PC-3 (cell line): ENCODE measurements at regions not wholly inside any gene's neighbourhood (a gene's known extent, or its start where the extent isn't known, plus 50 kb on each side); places are given as distances from the start of the nearest gene placed in this dataset.
A peak's percentile ranks its signal among the peaks of the same experiment; 100 is the strongest.

ENCODE experiments used
- ATAC-seq: fragments of 200-7000 bp; cut with Tn5 transposase; 2 replicates; pipeline ENCODE4 v1.9.1; 2020; ENCODE audit warnings: mild to moderate bottlenecking, moderate library complexity
- BruUV-seq: library from RNA; stranded (reverse); fragments of 400-500 nt; replicated peaks from 2 replicates; lab custom pipeline; 2021; lab: Mats Ljungman, UMichigan
- CTCF ChIA-PET: fragments of 300-600 bp; sonication (Branson Sonifier 250); formaldehyde crosslinking; loops from one replicate; lab custom pipeline; 2022; ENCODE audit warnings: antibody characterized with exemption; lab: Charles Lee
- POLR2A ChIA-PET: fragments of 300-600 bp; sonication (Branson Sonifier 250); formaldehyde crosslinking; loops from one replicate; lab custom pipeline; 2022; ENCODE audit warnings: antibody characterized with exemption; ENCODE audit not compliant: unreplicated experiment; lab: Charles Lee
- DNase-seq: peaks from one replicate; pipeline ENCODE4 v3.0.0-alpha.2; 2015
- H2AFZ ChIP-seq: fragments of 300-600 bp; sonication (generic); 2 replicates; pipeline ENCODE4 v1.6.0; 2016; ENCODE audit warnings: antibody characterized with exemption, low read length
- H3F3A ChIP-seq: fragments of 300-600 bp; sonication (generic); one replicate; pipeline ENCODE4 v1.6.0; 2017; ENCODE audit warnings: antibody characterized with exemption, low read length, control low read depth, mild to moderate bottlenecking; ENCODE audit not compliant: unreplicated experiment
- H3K27ac ChIP-seq: fragments of 300-600 bp; sonication (generic); 2 replicates; pipeline ENCODE4 v1.5.1; 2016; ENCODE audit warnings: mild to moderate bottlenecking, low read length
- H3K27me3 ChIP-seq: fragments of 300-600 bp; sonication (generic); 2 replicates; pipeline ENCODE4 v1.6.1; 2016; ENCODE audit warnings: low read length, mixed read lengths
- H3K36me3 ChIP-seq: fragments of 300-600 bp; sonication (generic); 2 replicates; pipeline ENCODE4 v1.6.1; 2016; ENCODE audit warnings: low read depth, mixed run types, low read length, mixed read lengths
- H3K4me1 ChIP-seq: fragments of 300-600 bp; sonication (generic); 2 replicates; pipeline ENCODE4 v1.5.1; 2016; ENCODE audit warnings: low read length; ENCODE audit not compliant: insufficient read depth
- H3K4me2 ChIP-seq: fragments of 300-600 bp; sonication (generic); 2 replicates; pipeline ENCODE4 v1.6.0; 2016; ENCODE audit warnings: low read length
- H3K4me3 ChIP-seq: fragments of 300-600 bp; sonication (generic); 2 replicates; pipeline ENCODE4 v1.5.1; 2016; ENCODE audit warnings: mild to moderate bottlenecking, low read length, mixed read lengths
- H3K79me2 ChIP-seq: fragments of 300-600 bp; sonication (generic); 2 replicates; pipeline ENCODE4 v1.6.1; 2017; ENCODE audit warnings: low read length, mixed read lengths
- H3K9ac ChIP-seq: fragments of 300-600 bp; sonication (generic); 2 replicates; pipeline ENCODE4 v1.6.0; 2016; ENCODE audit warnings: mild to moderate bottlenecking, low read length
- H3K9me2 ChIP-seq: fragments of 300-600 bp; sonication (generic); replicated peaks from 2 replicates; pipeline ENCODE4 v1.6.1; 2016; ENCODE audit warnings: mixed run types, low read length, mixed read lengths
- H3K9me3 ChIP-seq: fragments of 300-600 bp; sonication (generic); 2 replicates; pipeline ENCODE4 v1.6.1; 2016; ENCODE audit warnings: low read length, mixed read lengths
- H4K20me1 ChIP-seq: fragments of 300-600 bp; sonication (generic); 2 replicates; pipeline ENCODE4 v1.6.1; 2016; ENCODE audit warnings: low read length, mixed read lengths
- EZH2 ChIP-seq: fragments of 300-600 bp; sonication (generic); IDR thresholded peaks from one replicate; pipeline ENCODE4 v1.6.1; 2017; ENCODE audit warnings: antibody characterized with exemption, mild to moderate bottlenecking, low read length; ENCODE audit not compliant: unreplicated experiment
- EZH2phosphoT487 ChIP-seq: fragments of 300-600 bp; sonication (generic); IDR thresholded peaks from 2 replicates; pipeline ENCODE4 v1.6.1; 2018; ENCODE audit warnings: mild to moderate bottlenecking, antibody characterized with exemption, low read length, borderline replicate concordance
- intact Hi-C: fragments of 100-400 bp; cut with micrococcal nuclease; formaldehyde crosslinking; loops from 2 replicates; pipeline ENCODE4 v1.9.0; 2023
- TF ChIP-seq, protein P1 (sequence below): fragments of 300-600 bp; sonication (generic); conservative IDR thresholded peaks from 2 replicates; pipeline ENCODE4 v1.5.1; 2017; ENCODE audit warnings: antibody characterized with exemption, low read depth, mild to moderate bottlenecking, low read length

DNA sequence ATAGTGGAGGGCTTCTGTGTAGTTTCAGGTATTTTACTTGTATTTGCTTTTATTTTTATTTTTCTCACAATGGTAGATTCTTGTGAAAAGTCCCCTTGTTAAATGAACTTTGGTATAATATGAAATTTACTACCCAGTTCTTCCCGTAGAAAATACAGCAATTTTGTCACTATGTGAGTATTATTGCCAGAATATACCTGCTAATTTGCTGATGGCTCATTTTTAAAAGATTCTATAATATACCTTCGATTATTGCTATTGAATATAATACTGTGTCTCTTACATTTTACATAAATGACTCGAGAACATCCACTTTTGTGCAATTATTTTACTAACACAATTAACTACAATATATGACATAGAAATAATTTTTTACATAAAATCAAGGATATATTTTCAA is 262.3 kb upstream of the NOVA1 start:
- CTCF ChIA-PET = no interaction called here
- Histone ChIP-seq H3K27ac (no peak overlapping the region), H3F3A (no peaks in the 10 kb centered on the region), H3K4me1 (peaks cover 11% of the 10 kb centered on the region), H4K20me1 (no peaks in the 10 kb centered on the region), H3K27me3 (no peaks in the 10 kb centered on the region), H3K9me3 (no peaks in the 10 kb centered on the region), H3K4me3 (no peak overlapping the region), H3K9ac (no peak overlapping the region), H3K36me3 (no peaks in the 10 kb centered on the region), H2AFZ (no peak overlapping the region), H3K4me2 (no peak overlapping the region), H3K79me2 (no peaks in the 10 kb centered on the region), H3K9me2 (no peaks in the 10 kb centered on the region)
- intact Hi-C loops = loop anchor here (10.0 kb wide), 1 partner anchor 185 kb away; no protein-coding TSS in a partner anchor
- BruUV-seq = no TSS peak
- no peak for ATAC-seq
- DNase-seq = no peak
- POLR2A ChIA-PET = no interaction called here
- TF ChIP-seq, protein P1, sequence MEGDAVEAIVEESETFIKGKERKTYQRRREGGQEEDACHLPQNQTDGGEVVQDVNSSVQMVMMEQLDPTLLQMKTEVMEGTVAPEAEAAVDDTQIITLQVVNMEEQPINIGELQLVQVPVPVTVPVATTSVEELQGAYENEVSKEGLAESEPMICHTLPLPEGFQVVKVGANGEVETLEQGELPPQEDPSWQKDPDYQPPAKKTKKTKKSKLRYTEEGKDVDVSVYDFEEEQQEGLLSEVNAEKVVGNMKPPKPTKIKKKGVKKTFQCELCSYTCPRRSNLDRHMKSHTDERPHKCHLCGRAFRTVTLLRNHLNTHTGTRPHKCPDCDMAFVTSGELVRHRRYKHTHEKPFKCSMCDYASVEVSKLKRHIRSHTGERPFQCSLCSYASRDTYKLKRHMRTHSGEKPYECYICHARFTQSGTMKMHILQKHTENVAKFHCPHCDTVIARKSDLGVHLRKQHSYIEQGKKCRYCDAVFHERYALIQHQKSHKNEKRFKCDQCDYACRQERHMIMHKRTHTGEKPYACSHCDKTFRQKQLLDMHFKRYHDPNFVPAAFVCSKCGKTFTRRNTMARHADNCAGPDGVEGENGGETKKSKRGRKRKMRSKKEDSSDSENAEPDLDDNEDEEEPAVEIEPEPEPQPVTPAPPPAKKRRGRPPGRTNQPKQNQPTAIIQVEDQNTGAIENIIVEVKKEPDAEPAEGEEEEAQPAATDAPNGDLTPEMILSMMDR = no peak
- TF ChIP-seq EZH2phosphoT487 (no peak), EZH2 (no peak)

DNA sequence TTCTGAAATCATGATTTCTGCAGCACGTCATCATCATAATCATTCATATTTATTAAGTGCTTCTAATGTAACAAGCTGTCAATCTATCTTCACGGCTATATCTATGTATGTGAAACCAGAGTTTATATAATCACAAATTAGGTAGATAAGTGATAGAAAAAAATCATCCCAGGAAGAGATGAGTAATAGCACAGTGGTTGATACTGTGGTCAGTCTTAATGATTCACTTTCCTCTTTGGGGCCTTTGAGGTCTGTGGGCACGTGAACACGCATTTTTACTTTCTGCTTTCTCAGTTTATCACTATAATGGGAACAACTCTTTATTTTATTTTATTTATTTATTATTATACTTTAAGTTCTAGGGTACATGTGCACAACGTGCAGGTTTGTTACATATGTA is 265.9 kb upstream of the NOVA1 start:
- Histone ChIP-seq H2AFZ (no peak overlapping the region), H3K9ac (no peak overlapping the region), H4K20me1 (no peaks in the 10 kb centered on the region), H3K36me3 (no peaks in the 10 kb centered on the region), H3K4me2 (no peak overlapping the region), H3K27ac (no peak overlapping the region), H3K4me3 (no peak overlapping the region), H3K9me3 (no peaks in the 10 kb centered on the region), H3K9me2 (no peaks in the 10 kb centered on the region), H3K4me1 (peaks cover 24% of the 10 kb centered on the region), H3F3A (no peaks in the 10 kb centered on the region), H3K79me2 (no peaks in the 10 kb centered on the region), H3K27me3 (no peaks in the 10 kb centered on the region)
- CTCF ChIA-PET = no interaction called here
- DNase-seq (peak; percentile 60), ATAC-seq (peak; percentile 48)
- POLR2A ChIA-PET = no interaction called here
- intact Hi-C loops = loop anchor here (10.0 kb wide), 1 partner anchor 189 kb away; no protein-coding TSS in a partner anchor
- TF ChIP-seq, protein P1 = no peak
- no peak for TF ChIP-seq EZH2
- no peak for TF ChIP-seq EZH2phosphoT487
- BruUV-seq = no TSS peak

DNA sequence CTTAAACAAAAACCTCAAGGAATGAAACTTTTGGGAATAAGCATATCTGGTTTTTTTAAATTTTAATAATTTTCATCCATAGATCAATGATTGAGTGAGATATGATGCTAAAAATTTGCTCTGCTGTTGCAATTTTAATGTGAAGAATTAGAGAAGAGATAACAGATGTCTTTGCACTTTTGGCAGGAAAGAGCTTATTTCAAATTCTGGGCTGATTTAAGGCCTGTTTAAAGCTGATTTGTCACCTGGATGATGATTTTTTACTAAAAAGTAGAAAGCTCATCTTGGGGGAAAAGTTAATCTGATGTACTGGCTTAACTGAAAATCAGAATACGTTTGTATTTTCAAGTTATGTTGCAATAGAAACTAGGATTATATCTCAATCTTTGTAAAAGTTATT is 268.9 kb upstream of the NOVA1 start:
- H4K20me1 ChIP-seq = no peaks in the 10 kb centered on the region
- intact Hi-C loops = loop anchor here (1.0 to 10.0 kb wide), 3 partner anchors 24 to 192 kb away; no protein-coding TSS in a partner anchor
- H3K9me2 ChIP-seq = no peaks in the 10 kb centered on the region
- H3K36me3 ChIP-seq = no peaks in the 10 kb centered on the region
- H3K27me3 ChIP-seq = no peaks in the 10 kb centered on the region
- H3K27ac ChIP-seq = no peak overlapping the region
- DNase-seq = no peak
- no peak for ATAC-seq
- no peaks in the 10 kb centered on the region for H3F3A ChIP-seq
- ChIA-PET CTCF (no interaction called here), POLR2A (no interaction called here)
- peaks cover 24% of the 10 kb centered on the region for H3K4me1 ChIP-seq
- H2AFZ ChIP-seq = no peak overlapping the region
- H3K4me3 ChIP-seq = no peak overlapping the region
- no peak overlapping the region for H3K9ac ChIP-seq
- BruUV-seq = no TSS peak
- peak overlapping the region; percentile 69 for H3K4me2 ChIP-seq
- TF ChIP-seq EZH2 (no peak), EZH2phosphoT487 (no peak)
- TF ChIP-seq, protein P1 = no peak
- no peaks in the 10 kb centered on the region for H3K79me2 ChIP-seq
- H3K9me3 ChIP-seq = no peaks in the 10 kb centered on the region
